K562 (cell line): ENCODE measurements at regions not wholly inside any gene's neighbourhood (a gene's known extent, or its start where the extent isn't known, plus 50 kb on each side); places are given as distances from the start of the nearest gene placed in this dataset.

ENCODE experiments used
- ATAC-seq: fragments of 200-7000 bp; cut with Tn5 transposase; 3 replicates; pipeline ENCODE4 v1.9.1; 2020; ENCODE audit warnings: moderate library complexity
- BruUV-seq: library from RNA; stranded (reverse); fragments of 400-500 nt; replicated peaks from 2 replicates; lab custom pipeline; 2021; lab: Mats Ljungman, UMichigan
- CTCF ChIA-PET: fragments of 300-600 bp; formaldehyde crosslinking; extraction: SDS; loops from one replicate; lab custom pipeline; 2021; ENCODE audit warnings: low intra/inter-chr PET ratio; lab: Yijun Ruan, JAX
- POLR2A ChIA-PET: fragments of 300-600, 350-650 bp; sonication (Branson Sonifier 250); formaldehyde crosslinking; extraction: SDS; loops from one replicate; lab custom pipeline; 2021; ENCODE audit warnings: antibody characterized with exemption, inconsistent platforms; lab: Yijun Ruan, JAX
- DNase-seq, 4 experiments: peaks; one replicate each; pipeline versions ENCODE4 v3.0.0 to v3.0.0-alpha.2; 2011 to 2018; ENCODE audit warnings: low spot score in 3 of 4, mixed read lengths in 3 of 4; ENCODE audit errors: extremely low read depth in 1 of 4
- FAIRE-seq: peaks from 2 replicates; lab custom pipeline; 2011; peaks lifted over from hg19 to GRCh38; lab: Jason Lieb, UNC
- H2AFZ ChIP-seq: 2 replicates; pipeline ENCODE4 v1.6.0; 2011; ENCODE audit warnings: low read depth, low read length, control low read depth, inconsistent platforms
- H3K27ac ChIP-seq: fragments of 200-600 bp; 3 replicates; pipeline ENCODE4 v1.8.0; 2011; ENCODE audit warnings: low read depth, mild to moderate bottlenecking, control low read depth, inconsistent platforms, low read length, moderate library complexity, mixed read lengths; ENCODE audit errors: extremely low read depth
- H3K27me3 ChIP-seq, 2 experiments: fragments of 300-600 bp in 1 of 2; 2 replicates in 1 of 2; 3 replicates in 1 of 2; pipeline versions ENCODE4 v1.6.0 to v1.8.0; 2011; ENCODE audit warnings: inconsistent platforms in 2 of 2, low read length in 2 of 2, mild to moderate bottlenecking in 1 of 2, mixed read lengths in 1 of 2, moderate library complexity in 1 of 2; ENCODE audit not compliant: control insufficient read depth in 2 of 2, insufficient read depth in 2 of 2
- H3K36me3 ChIP-seq: fragments of 300-600 bp; 3 replicates; pipeline ENCODE4 v1.8.0; 2011; ENCODE audit warnings: mild to moderate bottlenecking, low read length, inconsistent platforms; ENCODE audit not compliant: control insufficient read depth, insufficient read depth
- H3K4me1 ChIP-seq, 2 experiments: fragments of 200-600 bp in 1 of 2; replicated peaks in 1 of 2; 2 replicates in 1 of 2; 3 replicates in 1 of 2; pipeline versions ENCODE4 v1.5.1 to v1.8.0; 2011; ENCODE audit warnings: inconsistent platforms in 2 of 2, low read length in 2 of 2, mild to moderate bottlenecking in 1 of 2, mixed read lengths in 1 of 2, moderate library complexity in 1 of 2; ENCODE audit not compliant: control insufficient read depth in 2 of 2, insufficient read depth in 2 of 2
- H3K4me2 ChIP-seq: 2 replicates; pipeline ENCODE4 v1.6.1; 2011; ENCODE audit warnings: low read length, control low read depth, inconsistent platforms, mixed read lengths; ENCODE audit not compliant: insufficient read depth
- H3K4me3 ChIP-seq: fragments of 200-600 bp; sonication (generic), shearing (Covaris generic); 2 replicates; pipeline ENCODE4 v1.5.1; 2016; ENCODE audit warnings: control low read depth, inconsistent platforms
- H3K79me2 ChIP-seq: fragments of 200-600 bp; 3 replicates; pipeline ENCODE4 v1.8.0; 2011; ENCODE audit warnings: low read length, inconsistent platforms; ENCODE audit not compliant: control insufficient read depth, insufficient read depth
- H3K9ac ChIP-seq, 2 experiments: 2 replicates each; pipeline versions ENCODE4 v1.6.0 to v1.6.1; 2011; ENCODE audit warnings: low read depth in 2 of 2, low read length in 2 of 2, control low read depth in 1 of 2, inconsistent platforms in 1 of 2, mild to moderate bottlenecking in 1 of 2, mixed read lengths in 1 of 2; ENCODE audit not compliant: insufficient read depth in 1 of 2
- H3K9me1 ChIP-seq: one replicate; pipeline ENCODE4 v1.6.0; 2011; ENCODE audit warnings: inconsistent platforms, mild to moderate bottlenecking, low read length, moderate library complexity; ENCODE audit not compliant: control insufficient read depth, insufficient read depth
- H3K9me3 ChIP-seq: replicated peaks from 2 replicates; pipeline ENCODE4 v1.5.1; 2011; ENCODE audit warnings: low read depth, low read length, inconsistent platforms; ENCODE audit not compliant: control insufficient read depth, insufficient read depth
- H4K20me1 ChIP-seq: replicated peaks from 2 replicates; pipeline ENCODE4 v1.6.1; 2011; ENCODE audit warnings: low read length, inconsistent platforms, mixed read lengths; ENCODE audit not compliant: control insufficient read depth, insufficient read depth
- ATF1 ChIP-seq, 2 experiments: fragments of 450-650 bp in 1 of 2; IDR thresholded peaks; 2 replicates each; pipeline ENCODE4 v1.6.1; 2016; ENCODE audit warnings: missing compliant biosample characterization in 1 of 2, missing genetic modification characterization in 1 of 2
- CBX1 ChIP-seq: sonication (generic); IDR thresholded peaks from 2 replicates; pipeline ENCODE4 v1.6.1; 2016; ENCODE audit warnings: antibody characterized with exemption, low read depth, mild to moderate bottlenecking
- CCAR2 ChIP-seq: fragments of 200-400 bp; formaldehyde crosslinking; IDR thresholded peaks from 2 replicates; pipeline ENCODE4 v1.6.1; 2017; ENCODE audit warnings: mild to moderate bottlenecking, low read depth, low read length
- FUS ChIP-seq: fragments of 200-400 bp; formaldehyde crosslinking; optimal IDR thresholded peaks from 2 replicates; pipeline ENCODE3; 2017; ENCODE audit warnings: low read depth, low read length
- GATA2 ChIP-seq: sonication (generic); formaldehyde crosslinking; IDR thresholded peaks from 2 replicates; pipeline ENCODE4 v1.4.0; 2020; ENCODE audit warnings: mild to moderate bottlenecking, missing genetic modification reagents
- GTF2A2 ChIP-seq: IDR thresholded peaks from 2 replicates; pipeline ENCODE4 v1.6.1; 2016; ENCODE audit warnings: mild to moderate bottlenecking, missing genetic modification characterization, missing compliant biosample characterization
- KDM2B ChIP-seq: fragments of 250-450 bp; sonication (Bioruptor Pico); IDR thresholded peaks from 2 replicates; pipeline ENCODE4 v1.8.0; 2021; ENCODE audit warnings: mild to moderate bottlenecking, moderate library complexity
- MBD2 ChIP-seq: sonication (generic); IDR thresholded peaks from 2 replicates; pipeline ENCODE4 v1.6.1; 2016; ENCODE audit warnings: low read depth, borderline replicate concordance
- MEF2D ChIP-seq: conservative IDR thresholded peaks from 2 replicates; pipeline ENCODE4 v1.6.1; 2016; ENCODE audit warnings: low read depth, missing genetic modification characterization, missing compliant biosample characterization
- NRF1 ChIP-seq, 2 experiments: fragments of 450-650 bp; IDR thresholded peaks in 1 of 2; conservative IDR thresholded peaks in 1 of 2; 2 replicates each; pipeline ENCODE4 v1.6.1; 2014; ENCODE audit warnings: mild to moderate bottlenecking in 2 of 2
- POLR2B ChIP-seq: fragments of 450-650 bp; IDR thresholded peaks from 2 replicates; pipeline ENCODE4 v1.6.1; 2018; ENCODE audit warnings: low read depth; ENCODE audit not compliant: partially characterized antibody
- RBM17 ChIP-seq: fragments of 200-400 bp; formaldehyde crosslinking; IDR thresholded peaks from 2 replicates; pipeline ENCODE4 v1.6.1; 2017; ENCODE audit warnings: low read depth, mild to moderate bottlenecking, low read length, borderline replicate concordance
- ZNF354B ChIP-seq: fragments of 250-450 bp; sonication (Bioruptor Pico); IDR thresholded peaks from 2 replicates; pipeline ENCODE4 v1.4.0; 2020
- WGBS: fragments of 100-300 bp; shearing (Covaris generic); methylation state at CpG from one replicate; pipeline ENCODE4 v1.1.6; 2016; ENCODE audit warnings: low coverage, mixed read lengths; ENCODE audit not compliant: insufficient coverage; ENCODE audit errors: missing lambda C conversion rate; 5-methylcytosine and 5-hydroxymethylcytosine counted together
- in situ Hi-C: fragments of 300-500 bp; cut with MboI; formaldehyde crosslinking; loops from 4 replicates; pipeline ENCODE4 v1.15.0; 2018; ENCODE audit warnings: inconsistent platforms, mixed read lengths
- intact Hi-C: fragments of 100-400 bp; cut with micrococcal nuclease; formaldehyde crosslinking; loops from 2 replicates; pipeline ENCODE4 v1.14.2; 2022
- TF ChIP-seq, protein P1 (sequence below): fragments of 250-450 bp; sonication (Bioruptor Pico); IDR thresholded peaks from 2 replicates; pipeline ENCODE4 v1.5.0; 2020; ENCODE audit warnings: mild to moderate bottlenecking, borderline replicate concordance
- TF ChIP-seq, protein P2 (sequence below): sonication (generic); formaldehyde crosslinking; IDR thresholded peaks from 2 replicates; pipeline ENCODE4 v1.5.0; 2020; ENCODE audit warnings: missing genetic modification reagents

DNA sequence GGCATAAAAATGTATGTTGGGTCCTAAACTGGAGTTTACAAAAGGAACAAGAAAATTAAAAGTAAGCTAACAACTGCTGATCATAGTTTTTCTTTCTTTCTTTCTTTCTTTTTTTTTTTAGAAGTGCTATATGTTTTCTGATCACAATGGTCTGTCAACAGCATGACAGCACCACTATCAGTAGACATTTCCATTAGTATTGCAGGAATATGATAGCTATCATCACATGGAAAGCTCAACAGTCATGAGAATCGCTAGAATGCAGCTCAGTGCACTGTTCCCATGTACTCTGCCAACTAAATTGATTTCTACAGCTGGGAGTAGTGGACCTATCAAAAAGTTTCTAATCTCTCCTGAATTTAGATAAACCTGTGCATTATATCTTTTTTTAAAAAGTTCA is 950.3 kb upstream of the ACVR2A start:
- no peaks in the 10 kb centered on the region for H3K79me2 ChIP-seq
- DNase-seq (no peak), ATAC-seq (no peak), FAIRE-seq (no peak)
- H3K9me3 ChIP-seq = peaks cover 1% of the 10 kb centered on the region; the same call in 1 of the 2 replicates
- TF ChIP-seq NRF1 (conservative IDR thresholded peaks at IDR 0.05 in 1 of 2, IDR thresholded peaks at IDR 0.05 in 1 of 2) (no peak), ZNF354B (CRISPR knock-in tag) (no peak), GTF2A2 (no peak), RBM17 (no peak)
- H3K27me3 ChIP-seq = no peaks in the 10 kb centered on the region
- intact Hi-C loops = no loop called here
- ChIA-PET CTCF (no interaction called here), POLR2A (no interaction called here)
- no peaks in the 10 kb centered on the region for H4K20me1 ChIP-seq
- no peak overlapping the region for H3K4me2 ChIP-seq
- WGBS = 0% methylated on average over 1 of the region's 1 CpG
- no TSS peak for BruUV-seq
- no peak overlapping the region for H2AFZ ChIP-seq
- in situ Hi-C loops = no loop called here
- no peak overlapping the region for H3K27ac ChIP-seq
- no peaks in the 10 kb centered on the region for H3K9me1 ChIP-seq
- no peaks in the 10 kb centered on the region for H3K4me1 ChIP-seq
- no peaks in the 10 kb centered on the region for H3K36me3 ChIP-seq
- H3K4me3 ChIP-seq = no peak overlapping the region
- H3K9ac ChIP-seq = no peak overlapping the region

DNA sequence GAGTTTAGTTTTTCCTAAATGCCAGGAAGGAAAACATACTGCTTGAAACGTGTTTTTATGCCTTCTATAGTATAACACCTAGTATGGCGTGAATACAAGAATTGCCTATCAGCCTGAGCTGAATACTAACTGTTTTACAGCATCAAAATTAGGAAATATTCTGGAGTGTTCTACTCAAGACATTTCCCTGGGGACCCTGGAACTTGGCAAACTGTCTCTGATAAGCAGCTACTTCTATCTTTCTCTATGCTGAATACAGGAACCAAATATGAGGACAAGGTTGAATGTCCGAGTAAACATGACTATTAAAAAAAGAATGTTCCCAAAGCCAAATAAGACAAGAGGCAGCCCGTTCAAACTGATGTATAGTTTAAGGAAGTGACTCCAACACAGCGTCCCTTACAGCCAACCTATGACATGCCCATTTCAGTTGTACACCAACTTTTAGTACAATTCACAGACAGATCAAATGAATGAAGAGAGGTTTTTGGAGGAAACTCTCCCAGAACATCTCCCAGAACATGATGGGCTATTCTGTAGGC is 951.3 kb upstream of the ACVR2A start:
- Histone ChIP-seq H3K4me1 (no peaks in the 10 kb centered on the region), H3K9ac (no peak overlapping the region), H3K9me3 (peaks cover 1% of the 10 kb centered on the region; the same call in 1 of the 2 replicates), H3K4me3 (no peak overlapping the region), H2AFZ (no peak overlapping the region), H3K27ac (no peak overlapping the region), H3K4me2 (no peak overlapping the region), H3K9me1 (no peaks in the 10 kb centered on the region), H3K36me3 (no peaks in the 10 kb centered on the region), H3K27me3 (no peaks in the 10 kb centered on the region), H3K79me2 (no peaks in the 10 kb centered on the region), H4K20me1 (no peaks in the 10 kb centered on the region)
- DNase-seq (no peak), ATAC-seq (no peak), FAIRE-seq (no peak)
- CTCF ChIA-PET = no interaction called here
- 2% methylated on average over 5 of the region's 5 CpGs for WGBS
- in situ Hi-C loops = no loop called here
- BruUV-seq = no TSS peak
- POLR2A ChIA-PET = no interaction called here
- intact Hi-C loops = no loop called here
- TF ChIP-seq ATF1 (CRISPR knock-in tag; IDR thresholded peaks at IDR 0.05) = no peak
- TF ChIP-seq ATF1 (tag; IDR thresholded peaks at IDR 0.05) = no peak
- TF ChIP-seq FUS = no peak
- TF ChIP-seq POLR2B = no peak
- TF ChIP-seq MBD2 = no peak
- TF ChIP-seq, protein P1, sequence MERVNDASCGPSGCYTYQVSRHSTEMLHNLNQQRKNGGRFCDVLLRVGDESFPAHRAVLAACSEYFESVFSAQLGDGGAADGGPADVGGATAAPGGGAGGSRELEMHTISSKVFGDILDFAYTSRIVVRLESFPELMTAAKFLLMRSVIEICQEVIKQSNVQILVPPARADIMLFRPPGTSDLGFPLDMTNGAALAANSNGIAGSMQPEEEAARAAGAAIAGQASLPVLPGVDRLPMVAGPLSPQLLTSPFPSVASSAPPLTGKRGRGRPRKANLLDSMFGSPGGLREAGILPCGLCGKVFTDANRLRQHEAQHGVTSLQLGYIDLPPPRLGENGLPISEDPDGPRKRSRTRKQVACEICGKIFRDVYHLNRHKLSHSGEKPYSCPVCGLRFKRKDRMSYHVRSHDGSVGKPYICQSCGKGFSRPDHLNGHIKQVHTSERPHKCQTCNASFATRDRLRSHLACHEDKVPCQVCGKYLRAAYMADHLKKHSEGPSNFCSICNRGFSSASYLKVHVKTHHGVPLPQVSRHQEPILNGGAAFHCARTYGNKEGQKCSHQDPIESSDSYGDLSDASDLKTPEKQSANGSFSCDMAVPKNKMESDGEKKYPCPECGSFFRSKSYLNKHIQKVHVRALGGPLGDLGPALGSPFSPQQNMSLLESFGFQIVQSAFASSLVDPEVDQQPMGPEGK (CRISPR knock-in tag) = no peak
- no peak for TF ChIP-seq GATA2 (CRISPR knock-in tag)
- TF ChIP-seq KDM2B = no peak
- TF ChIP-seq, protein P2, sequence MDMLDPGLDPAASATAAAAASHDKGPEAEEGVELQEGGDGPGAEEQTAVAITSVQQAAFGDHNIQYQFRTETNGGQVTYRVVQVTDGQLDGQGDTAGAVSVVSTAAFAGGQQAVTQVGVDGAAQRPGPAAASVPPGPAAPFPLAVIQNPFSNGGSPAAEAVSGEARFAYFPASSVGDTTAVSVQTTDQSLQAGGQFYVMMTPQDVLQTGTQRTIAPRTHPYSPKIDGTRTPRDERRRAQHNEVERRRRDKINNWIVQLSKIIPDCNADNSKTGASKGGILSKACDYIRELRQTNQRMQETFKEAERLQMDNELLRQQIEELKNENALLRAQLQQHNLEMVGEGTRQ = no peak
- no peak for TF ChIP-seq CBX1
- no peak for TF ChIP-seq CCAR2
- TF ChIP-seq MEF2D = no peak
